HG02870 (cell line): ENCODE measurements at regions not wholly inside any gene's neighbourhood (a gene's known extent, or its start where the extent isn't known, plus 50 kb on each side); places are given as distances from the start of the nearest gene placed in this dataset.
A peak's percentile ranks its signal among the peaks of the same experiment; 100 is the strongest.

Experiments used
- ATAC-seq: cut with Tn5 transposase; IDR thresholded peaks from one replicate; pipeline ENCODE4 v1.9.1; 2021; ENCODE audit warnings: mild to moderate bottlenecking, moderate library complexity; ENCODE audit not compliant: unreplicated experiment

DNA sequence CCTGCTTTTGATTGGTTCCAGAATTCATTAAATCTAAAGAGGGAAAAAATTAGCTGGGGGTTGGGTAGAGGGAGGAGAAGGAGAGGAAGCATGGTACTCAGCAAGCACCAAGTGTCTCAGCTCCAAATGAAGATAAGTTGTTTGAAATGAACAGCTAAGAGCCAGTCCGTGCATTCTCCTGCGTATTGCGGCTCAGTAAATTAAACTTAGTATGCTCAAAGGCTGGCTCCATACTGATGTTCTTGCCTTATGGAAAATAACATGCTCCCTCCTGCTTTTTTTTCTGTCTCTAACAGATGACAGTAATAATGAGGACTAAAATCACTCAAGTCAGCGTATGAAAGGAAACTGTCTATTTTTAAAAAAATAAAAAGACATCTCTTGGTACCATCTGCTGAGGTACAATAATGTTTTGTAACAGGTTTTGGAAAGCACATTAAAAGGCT, 161.0 kb downstream of the SPATA31D1 start:
- no peak for ATAC-seq

DNA sequence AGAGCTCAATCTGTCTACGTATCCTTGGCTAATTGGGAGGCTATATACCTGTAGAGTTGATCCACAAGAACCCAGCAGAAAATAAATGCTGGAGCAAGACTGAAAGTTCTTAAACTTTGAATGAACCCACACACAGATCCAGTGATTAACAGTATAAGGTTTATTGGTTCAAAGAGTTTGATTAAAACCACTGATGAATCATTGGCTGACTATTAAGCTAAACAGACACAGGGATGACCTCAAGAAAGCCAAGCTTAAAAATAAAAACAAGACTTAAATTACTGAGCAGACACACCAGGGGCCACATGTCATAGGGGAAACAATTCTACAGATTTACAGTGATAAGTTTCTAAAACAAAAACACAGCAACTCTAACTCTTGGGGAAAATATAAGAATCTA, 163.6 kb downstream of the SPATA31D1 start:
- no peak for ATAC-seq

DNA sequence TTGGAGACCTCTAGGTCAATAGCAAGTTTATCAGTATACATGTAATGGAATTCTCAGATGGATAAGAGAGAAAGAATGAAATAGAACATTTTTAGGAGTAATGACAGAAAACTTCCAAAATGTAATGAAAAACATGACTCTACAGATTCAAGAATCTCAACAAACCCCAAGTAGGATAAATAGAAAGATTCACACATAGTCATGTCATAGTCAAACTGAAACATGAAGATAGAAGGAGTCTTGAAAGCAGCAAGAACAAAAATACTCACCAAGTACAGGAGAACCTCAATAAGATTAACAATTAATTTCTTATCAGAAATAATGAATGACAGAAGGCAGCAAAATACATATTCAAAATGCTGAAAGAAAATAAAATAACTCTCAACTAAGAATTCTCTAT, 164.5 kb downstream of the SPATA31D1 start:
- no peak for ATAC-seq

DNA sequence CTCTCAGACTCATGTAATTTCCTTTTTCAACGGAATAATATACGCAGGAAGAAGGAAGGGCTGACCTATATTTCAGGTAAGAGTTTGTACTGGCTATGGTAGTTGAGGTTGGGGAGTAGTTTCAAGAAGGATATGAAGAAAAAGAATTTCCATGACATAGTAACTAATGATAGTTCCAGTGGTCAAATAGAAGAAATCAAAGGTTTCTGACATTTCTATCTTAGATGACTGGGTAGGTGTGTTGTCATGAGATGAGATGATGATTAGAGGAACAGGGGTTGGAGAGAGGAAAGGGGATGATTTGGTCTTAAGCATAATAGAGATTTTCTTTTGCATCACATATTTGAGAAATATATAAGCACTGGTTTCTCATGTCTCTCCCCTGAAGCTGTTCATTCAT, 166.0 kb downstream of the SPATA31D1 start:
- ATAC-seq, result no peak

DNA sequence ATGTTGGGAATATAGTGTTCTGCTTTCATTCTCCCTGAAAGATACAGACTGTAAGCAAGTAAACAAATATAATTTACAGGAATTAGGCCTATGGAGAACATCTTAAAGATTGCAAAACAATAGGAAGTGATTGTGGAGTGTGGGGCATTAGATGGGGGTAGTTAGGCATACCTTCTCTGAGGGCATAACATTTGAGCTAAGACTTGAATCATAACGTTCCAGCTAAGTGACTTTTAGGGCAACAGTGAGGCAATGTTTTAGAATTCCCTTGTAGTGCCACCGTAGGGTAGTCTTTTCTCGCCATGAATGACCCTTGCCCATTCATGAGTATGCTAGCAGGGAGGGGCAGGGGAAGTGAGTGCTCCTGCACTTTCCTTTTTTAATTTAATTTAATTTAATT, 173.3 kb downstream of the SPATA31D1 start:
- ATAC-seq, result no peak

DNA sequence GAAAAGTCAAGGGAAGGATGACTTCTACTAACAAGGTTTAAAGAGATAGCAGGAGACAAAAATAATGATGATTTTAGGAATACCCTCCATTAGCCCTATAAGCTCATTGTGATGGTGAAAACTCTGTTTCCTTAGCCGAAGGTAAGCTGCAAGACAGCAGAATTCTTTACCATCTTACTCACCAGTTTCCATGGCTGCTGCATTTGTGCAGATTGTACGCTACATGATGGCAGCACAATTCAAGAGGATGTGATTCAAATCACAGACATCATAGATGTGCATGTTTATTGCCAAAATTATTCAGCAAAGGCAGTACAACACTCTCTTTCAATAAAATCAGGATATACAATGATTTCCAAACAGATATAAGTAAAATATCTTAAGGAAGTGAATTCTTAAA, 175.6 kb downstream of the SPATA31D1 start:
- ATAC-seq, result no peak

DNA sequence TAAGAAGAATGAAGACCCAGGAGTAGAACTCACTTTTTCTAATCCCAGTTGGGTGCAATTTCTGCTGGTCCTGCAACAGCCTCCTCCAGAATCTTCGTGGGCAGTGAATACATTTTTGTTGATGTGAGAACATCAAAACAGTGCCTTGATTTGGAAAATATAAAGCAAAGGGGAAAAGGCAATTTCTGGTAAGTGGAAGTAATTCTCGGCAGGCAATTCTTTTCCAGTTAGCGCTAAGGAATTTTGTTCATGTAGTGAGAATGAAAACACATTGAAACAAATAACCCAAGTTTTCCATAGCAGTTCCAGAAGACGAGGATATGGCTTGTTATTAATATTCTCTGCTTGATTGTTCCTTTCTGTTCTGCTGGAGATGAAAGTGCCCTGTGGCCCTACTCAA, 178.7 kb downstream of the SPATA31D1 start:
- no peak for ATAC-seq

DNA sequence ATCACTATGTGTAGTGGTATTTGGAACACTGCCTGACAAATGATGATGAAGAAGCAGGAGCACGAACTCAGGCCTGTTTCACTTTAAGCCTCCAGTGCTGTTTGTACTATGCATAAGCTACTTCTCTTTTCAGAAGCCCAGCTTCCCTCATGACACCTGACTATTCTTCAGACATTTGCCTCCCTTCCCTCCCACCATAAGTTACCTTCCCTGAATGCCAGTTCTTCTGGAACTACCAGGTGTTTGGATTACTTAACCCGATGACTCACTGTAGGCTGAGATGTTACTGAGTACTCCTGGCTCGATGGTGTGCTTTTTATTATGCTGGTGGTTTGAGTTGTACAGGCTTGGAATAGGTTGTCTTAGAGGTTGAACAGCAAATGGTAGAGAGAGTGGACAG, 180.0 kb downstream of the SPATA31D1 start:
- no peak for ATAC-seq

DNA sequence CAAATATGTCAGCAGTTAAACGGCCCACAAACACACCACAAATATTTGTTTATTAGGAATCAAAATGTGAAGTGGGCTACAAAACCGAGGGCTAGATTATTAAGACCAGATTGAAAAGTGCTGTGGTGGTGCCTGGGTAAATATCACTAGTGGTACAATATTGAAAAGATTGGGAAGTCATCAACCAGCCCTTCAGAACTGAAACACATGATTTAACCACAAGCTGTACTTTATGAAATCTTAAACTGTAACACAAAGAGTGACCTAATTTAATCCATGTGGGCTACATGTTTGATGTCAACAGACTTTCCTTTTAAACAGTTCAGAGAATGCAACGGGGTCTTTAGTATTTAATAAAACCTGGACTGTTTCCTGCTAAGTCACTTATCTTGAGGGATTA, 182.3 kb downstream of the SPATA31D1 start:
- no peak for ATAC-seq

DNA sequence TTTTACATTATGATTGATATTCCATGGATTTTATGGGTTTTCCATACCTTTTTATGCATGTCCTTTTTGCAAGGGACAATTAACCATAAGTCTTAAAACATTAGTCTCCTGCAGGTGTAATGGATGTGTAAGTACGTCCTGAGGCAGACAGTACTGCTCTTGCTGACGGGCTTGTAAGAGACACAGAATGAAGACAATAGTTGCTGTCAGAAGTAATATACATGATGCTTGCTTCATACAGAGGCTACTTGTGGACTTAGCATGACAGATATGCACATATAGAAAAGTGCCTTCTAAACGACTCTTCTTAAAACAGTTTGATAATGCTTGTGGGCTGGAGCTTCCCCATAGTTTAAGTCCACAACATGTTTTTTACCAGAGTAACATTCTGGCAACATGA, 182.7 kb downstream of the SPATA31D1 start:
- ATAC-seq, result no peak

DNA sequence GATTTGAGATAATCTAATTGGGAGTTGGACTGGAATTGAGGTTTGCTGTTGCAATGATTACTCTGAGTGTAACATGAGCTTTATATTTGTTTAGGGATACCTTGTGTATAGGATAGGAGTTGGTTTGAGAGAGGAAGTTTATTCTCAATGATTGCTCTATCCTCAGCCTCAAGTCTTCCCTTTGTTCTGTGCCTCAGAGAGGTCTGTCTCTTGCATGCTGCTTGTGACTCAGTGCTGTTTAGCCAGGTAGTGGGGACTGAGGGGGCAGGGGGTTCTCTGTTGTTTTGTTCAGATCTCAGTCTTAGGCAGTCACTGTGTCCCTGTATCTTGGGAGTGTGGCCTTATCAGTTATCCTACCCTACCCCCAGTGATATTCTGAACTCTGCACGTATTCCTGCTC, 192.1 kb downstream of the SPATA31D1 start:
- ATAC-seq, result no peak

DNA sequence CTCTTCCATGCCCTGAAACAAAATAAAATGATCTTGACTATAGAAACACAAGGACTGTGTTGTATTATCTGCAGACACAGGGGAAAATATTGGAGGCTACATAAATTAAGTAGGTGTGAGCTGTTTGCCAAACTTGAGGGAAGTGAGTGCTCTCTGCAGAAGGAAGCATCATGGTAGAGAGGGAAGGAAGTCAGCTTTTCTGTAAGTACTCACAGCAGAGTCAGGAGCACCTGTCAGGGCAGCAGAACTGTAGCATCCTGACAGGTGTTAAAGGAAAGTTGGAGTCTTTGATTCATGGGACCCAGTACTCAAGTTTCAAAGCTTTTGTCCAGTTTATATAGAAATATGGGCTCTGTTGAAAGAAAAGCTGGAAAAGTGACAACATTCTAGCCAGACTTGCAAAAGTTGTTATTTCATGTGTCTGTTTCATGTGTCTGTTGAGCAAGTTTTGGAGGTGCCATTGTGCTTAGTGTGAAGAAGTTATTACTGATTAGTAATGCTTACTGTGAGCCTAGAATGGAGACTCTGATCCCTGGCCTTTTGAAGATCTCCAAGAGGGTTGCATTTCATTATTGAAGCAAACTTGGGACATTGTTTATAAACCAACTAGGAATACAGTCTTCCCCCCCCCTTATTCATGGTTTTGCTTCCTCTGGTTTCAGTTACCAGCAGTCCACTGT, 194.7 kb downstream of the SPATA31D1 start:
- no peak for ATAC-seq

DNA sequence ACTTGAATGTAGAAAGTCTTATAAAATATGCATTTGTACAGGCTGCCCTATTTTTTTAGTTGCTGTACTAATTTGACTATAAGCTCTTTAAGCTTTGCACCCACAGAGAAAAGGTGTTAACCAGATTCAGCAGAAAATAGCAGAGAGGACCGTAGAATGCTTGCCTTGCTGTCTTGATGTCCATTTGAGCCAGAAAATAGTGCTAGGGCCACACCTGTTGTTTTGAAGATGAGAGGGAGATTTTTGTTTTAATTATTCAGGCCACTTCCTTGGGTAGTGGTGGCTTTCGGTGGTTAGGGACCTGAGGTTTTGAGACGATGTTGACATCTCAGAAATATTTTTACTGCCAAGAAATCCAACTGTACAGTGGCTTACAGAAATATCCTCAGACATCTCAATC, 196.0 kb downstream of the SPATA31D1 start:
- peak; percentile 75 for ATAC-seq

DNA sequence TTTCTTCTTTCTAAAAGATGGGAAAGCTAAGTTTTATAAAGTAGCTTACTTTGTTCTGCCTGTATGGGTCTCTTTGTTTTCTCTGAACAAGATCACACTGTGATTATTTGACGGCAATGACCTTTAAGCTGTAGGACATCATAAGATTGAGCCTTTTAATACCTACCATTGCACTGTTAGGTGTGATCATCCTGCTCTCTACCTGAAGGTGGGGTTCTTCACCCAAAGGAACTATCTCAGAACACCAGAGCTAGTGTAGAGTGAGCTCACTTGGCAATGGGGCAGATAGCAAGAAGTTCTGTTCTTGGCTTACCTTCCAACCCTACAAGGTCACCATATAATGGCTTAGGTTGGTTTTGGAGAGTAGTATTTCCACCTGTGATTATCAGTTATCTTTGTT, 200.2 kb downstream of the SPATA31D1 start:
- no peak for ATAC-seq

DNA sequence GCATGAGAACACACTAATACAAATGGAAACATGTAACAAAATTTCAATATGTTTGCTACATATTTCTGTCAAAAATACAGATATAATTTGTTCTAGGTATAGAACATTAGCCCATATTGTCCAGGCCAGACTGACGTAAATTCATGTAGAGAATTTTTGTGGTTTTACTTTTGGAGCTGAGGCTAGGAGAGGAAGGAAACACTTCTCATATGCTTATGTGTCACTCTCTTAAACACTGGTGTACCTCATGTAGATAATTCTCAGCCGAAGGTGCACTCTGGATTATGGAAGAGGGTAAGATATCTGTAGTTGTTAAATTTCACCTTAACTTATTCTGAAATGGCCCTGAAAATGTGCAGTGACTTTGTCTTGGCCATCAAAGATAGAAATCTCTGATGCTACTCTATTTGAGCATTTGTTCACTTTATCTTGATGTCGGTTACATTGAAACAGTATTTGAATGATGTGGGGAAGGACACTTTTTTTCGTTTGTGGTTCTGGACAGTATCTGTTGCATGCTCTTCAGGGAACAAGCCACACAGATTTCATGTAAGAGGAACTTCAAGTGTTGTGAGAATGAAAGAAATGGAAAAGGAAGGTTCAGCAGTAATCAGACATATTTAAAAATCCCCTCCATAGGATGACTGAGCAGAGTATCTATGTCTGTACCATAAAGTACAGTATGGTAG, 202.7 kb downstream of the SPATA31D1 start:
- ATAC-seq, result no peak

DNA sequence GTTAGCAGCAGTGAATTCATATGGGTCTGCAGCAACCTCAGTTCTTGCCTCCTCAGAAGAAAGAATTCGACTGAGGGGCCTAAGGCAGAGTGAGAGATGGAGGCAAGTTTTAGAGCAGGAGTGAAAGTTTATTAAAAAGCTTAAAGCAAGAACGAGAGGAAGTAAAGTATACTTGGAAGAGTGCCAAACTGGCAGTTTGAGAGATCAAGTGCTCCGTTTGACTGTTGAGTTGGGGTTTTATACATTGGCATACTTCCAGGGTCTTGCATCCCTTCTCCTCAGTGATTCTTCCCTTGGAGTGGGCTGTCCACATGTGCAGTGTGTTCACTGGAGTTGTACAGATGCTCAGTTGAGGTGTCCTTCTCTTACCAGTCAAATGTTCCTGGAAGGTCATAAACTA, 203.6 kb downstream of the SPATA31D1 start:
- ATAC-seq, result no peak

DNA sequence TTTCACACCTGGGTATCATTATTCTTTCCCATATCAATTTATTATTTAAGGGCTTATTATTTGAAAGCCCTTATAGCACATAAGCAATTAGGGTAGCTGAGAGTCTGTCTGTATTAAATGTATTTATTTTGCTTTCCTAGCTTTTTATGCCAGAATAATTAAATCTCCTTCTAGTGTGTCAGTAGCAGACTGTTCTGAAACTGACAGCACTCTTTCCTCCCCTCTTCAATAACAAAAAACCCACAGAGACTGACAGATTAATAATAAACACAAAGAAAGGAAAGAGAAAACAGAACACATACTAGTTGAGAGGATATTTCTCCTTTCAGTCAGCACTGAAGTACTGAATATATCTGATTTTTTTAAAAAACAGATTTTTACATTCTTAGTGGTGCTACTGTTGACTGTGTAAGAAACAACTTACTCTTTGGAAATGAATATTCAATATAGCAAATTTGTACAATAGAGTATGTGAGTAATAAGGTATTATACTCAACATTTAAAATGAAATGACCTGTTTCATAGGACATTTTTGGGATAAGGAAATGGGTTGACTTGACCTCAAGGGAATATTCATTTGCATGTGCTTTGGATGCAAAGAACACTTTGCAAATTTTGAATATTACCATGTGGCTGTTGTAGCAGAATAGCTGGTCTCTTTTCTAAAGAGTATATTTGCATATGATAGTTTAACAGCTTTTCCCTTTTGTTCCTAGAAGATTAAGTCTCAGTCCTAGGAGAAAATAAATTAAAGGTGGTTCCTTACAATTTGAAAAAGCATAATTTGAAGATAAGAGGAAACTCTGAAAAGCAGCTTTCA, 208.3 kb downstream of the SPATA31D1 start:
- no peak for ATAC-seq

DNA sequence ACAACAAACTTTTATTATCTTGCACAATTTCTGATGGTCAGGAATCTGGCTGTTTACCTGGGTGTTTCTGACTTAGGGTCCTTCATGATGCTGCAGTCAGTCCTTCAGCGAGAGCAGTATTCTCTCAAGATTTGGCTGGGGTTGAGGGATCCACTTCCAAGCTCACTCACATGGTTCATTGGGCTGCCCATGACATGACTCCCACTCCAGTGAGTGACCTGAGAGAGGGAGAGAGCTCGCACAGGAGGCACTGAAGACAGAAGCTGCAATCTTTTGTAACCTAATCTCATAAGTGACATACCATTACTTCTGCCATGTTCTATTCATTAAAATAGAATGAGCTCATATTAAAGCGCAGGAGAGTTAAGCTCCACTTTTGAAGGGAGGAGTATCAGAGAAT, 212.6 kb downstream of the SPATA31D1 start:
- ATAC-seq, result no peak

DNA sequence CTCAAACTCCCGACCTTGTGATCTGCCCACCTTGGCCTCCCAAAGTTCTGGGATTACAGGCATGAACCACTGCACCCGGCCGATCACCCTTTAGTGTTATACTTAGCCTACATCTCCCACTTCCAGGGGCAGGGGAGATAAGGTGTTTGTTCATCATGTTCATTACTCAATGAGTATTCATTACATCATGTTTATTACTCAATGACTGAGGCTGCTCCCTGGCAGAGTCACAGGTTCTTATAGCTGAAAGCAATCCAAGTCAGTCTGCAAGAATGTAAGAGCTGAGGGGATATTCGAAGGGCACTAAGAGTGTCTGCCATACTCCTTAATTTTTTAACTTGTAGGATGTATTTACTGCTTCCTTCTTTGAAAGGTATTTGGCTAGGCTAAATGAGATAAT, 214.2 kb downstream of the SPATA31D1 start:
- no peak for ATAC-seq

DNA sequence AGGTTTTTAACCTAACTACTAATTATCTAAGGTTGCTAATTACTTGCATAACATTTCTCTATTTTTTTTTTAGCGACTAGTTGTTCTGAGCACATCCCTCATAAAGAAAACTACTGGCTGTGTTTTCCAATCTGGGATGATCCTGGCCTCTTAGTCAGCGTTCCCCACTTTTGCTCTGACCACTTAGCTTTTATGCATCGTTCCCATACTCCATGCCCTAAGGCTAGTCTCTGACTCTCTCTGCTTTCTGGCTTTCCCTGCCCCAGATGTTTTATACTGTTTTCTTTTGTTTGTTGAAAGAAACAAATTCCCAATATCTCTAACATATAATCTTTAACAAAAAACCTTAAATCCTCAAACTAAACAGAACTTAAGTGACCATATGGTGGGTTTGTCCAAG, 217.9 kb downstream of the SPATA31D1 start:
- no peak for ATAC-seq

DNA sequence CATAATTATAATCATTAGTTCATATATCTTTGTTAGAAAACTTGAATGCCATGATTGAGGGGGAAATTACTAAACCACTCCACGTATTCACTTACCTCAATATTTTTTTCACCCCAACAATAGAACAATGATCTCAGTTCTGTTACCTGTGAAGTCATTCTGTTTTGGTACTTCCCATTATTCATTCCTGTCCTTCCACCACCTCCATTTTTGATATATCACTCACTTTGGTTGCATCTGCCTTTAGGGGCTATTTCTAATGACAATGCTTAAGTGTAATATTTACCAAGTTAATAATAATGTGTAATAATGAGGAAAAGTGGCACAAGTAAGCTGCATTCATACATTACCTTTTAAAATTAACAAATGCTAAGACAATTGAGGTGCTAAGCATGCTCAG, 218.4 kb downstream of the SPATA31D1 start:
- ATAC-seq, result no peak
